ENCODE measurements at regions not wholly inside any gene's neighbourhood (a gene's known extent, or its start where the extent isn't known, plus 50 kb on each side); places are given as distances from the start of the nearest gene placed in this dataset.
"Not testable (repeated sequence)": the region's sequence is repeated elsewhere in the genome, so short reads cannot be mapped to it uniquely, and the experiment has no call there.

DNA sequence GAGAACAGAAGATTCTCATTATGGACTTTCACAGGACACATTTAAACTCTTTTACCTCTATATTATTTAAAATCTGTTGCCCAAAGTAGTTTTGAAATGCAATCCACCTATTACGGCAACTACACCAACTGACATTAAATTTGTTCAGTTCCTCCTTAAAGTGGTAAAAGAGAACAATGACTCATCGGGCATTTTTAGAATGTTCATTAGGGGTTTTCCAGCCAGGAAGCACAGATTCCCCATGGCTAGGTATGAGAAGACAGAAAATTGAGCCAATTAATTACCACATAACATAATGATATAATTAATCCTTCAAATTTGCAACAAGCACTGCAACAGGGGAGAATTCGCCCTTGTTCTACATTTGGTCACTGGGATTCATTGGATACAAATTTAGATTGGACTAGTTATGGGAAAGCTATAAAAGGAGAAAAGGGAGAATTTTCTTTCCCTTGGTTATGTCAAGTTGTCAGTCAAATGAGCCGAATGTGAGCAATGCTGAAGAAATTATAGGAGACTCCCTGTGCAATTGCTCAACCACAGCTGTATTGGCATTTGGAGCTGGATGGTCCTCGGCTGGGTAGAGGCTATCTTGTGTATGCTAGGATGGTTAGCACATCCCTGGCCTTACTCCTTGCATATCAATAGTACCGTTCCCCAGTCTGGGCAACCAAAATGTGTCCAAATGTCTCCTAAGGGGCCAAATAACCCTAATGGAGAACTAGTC lies 1549.8 kb downstream of the CDY2B start:
- TF ChIP-seq POLR2AphosphoS5 (IDR thresholded peaks at IDR 0.05) = not testable (repeated sequence)
- TF ChIP-seq, protein P1, sequence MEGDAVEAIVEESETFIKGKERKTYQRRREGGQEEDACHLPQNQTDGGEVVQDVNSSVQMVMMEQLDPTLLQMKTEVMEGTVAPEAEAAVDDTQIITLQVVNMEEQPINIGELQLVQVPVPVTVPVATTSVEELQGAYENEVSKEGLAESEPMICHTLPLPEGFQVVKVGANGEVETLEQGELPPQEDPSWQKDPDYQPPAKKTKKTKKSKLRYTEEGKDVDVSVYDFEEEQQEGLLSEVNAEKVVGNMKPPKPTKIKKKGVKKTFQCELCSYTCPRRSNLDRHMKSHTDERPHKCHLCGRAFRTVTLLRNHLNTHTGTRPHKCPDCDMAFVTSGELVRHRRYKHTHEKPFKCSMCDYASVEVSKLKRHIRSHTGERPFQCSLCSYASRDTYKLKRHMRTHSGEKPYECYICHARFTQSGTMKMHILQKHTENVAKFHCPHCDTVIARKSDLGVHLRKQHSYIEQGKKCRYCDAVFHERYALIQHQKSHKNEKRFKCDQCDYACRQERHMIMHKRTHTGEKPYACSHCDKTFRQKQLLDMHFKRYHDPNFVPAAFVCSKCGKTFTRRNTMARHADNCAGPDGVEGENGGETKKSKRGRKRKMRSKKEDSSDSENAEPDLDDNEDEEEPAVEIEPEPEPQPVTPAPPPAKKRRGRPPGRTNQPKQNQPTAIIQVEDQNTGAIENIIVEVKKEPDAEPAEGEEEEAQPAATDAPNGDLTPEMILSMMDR (IDR thresholded peaks at IDR 0.05 in 8 of 11, conservative IDR thresholded peaks at IDR 0.05 in 3 of 11) = not testable (repeated sequence)
